Uterus (tissue), 3 donors: ENCODE measurements at regions not wholly inside any gene's neighbourhood (a gene's known extent, or its start where the extent isn't known, plus 50 kb on each side); places are given as distances from the start of the nearest gene placed in this dataset.

ENCODE experiments used
- DNase-seq, 2 donors: peaks; one replicate each; pipeline ENCODE4 v3.0.0-alpha.2; 2019 to 2020
- H3K27ac ChIP-seq, 2 donors: fragments of 200-600 bp; sonication (generic); 1 replicate in 1 of 2; 2 replicates in 1 of 2; pipeline ENCODE4 v1.5.1; 2016 to 2018
- H3K27me3 ChIP-seq, 2 donors: fragments of 200-600 bp; sonication (generic); one replicate each; pipeline ENCODE4 v1.5.1; 2018 to 2019; ENCODE audit warnings: control low read depth in 1 of 2
- H3K36me3 ChIP-seq, 2 donors: fragments of 200-600 bp; sonication (generic); one replicate each; pipeline ENCODE4 v1.5.1; 2019; ENCODE audit warnings: control low read depth in 1 of 2
- H3K4me1 ChIP-seq, 2 donors: fragments of 200-600 bp; sonication (generic); one replicate each; pipeline ENCODE4 v1.5.1; 2018 to 2019; ENCODE audit warnings: control low read depth in 1 of 2
- H3K4me3 ChIP-seq, 2 donors: fragments of 200-600 bp; sonication (generic); 1 replicate in 1 of 2; 2 replicates in 1 of 2; pipeline ENCODE4 v1.5.1; 2018 to 2019; ENCODE audit warnings: mild to moderate bottlenecking in 1 of 2
- H3K9me3 ChIP-seq, 2 donors: fragments of 200-600 bp; sonication (generic); one replicate each; pipeline ENCODE4 v1.5.1; 2019; ENCODE audit warnings: control low read depth in 1 of 2
- CTCF ChIP-seq, 4 experiments: fragments of 200-600 bp in 2 of 4; fragments of 450-650 bp in 2 of 4; sonication (generic) in 2 of 4; IDR thresholded peaks; one replicate each; pipeline ENCODE4 v1.5.1; 2016 to 2019; ENCODE audit warnings: antibody characterized with exemption in 4 of 4, mild to moderate bottlenecking in 2 of 4, moderate library complexity in 1 of 4
- POLR2A ChIP-seq, 2 donors: fragments of 450-650 bp; IDR thresholded peaks; one replicate each; pipeline ENCODE4 v1.6.1; 2016; ENCODE audit warnings: antibody characterized with exemption in 2 of 2, mild to moderate bottlenecking in 1 of 2, moderate library complexity in 1 of 2
- intact Hi-C: fragments of 100-400 bp; cut with DNase I; formaldehyde crosslinking; loops from one replicate; pipeline ENCODE4 v1.15.1; 2023; ENCODE audit warnings: low total_unique reads
- donor health status: DM: yes; HTN: yes; CAD: no.

DNA sequence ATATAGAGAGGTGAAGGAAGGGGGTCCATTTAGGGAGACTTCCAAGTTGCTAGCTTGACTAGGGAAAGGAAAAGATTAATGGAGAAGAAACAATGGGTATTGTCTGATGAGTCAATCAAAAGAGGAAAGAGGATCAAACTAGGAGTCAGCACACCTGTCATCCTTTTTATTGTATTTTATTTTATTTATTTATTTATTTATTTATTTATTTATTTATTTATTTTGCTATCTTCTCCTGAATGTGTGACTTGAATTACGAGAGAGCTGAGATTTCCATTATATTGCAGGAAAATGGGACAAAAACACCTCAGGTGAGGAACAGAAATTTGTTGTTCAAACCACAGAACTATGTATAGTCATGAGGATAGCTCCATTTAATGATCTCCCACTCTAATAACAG lies 58.9 kb downstream of the NUDT11 start:
- DNase-seq: no peak
- H3K27me3 ChIP-seq: no peaks in the 10 kb centered on the region

DNA sequence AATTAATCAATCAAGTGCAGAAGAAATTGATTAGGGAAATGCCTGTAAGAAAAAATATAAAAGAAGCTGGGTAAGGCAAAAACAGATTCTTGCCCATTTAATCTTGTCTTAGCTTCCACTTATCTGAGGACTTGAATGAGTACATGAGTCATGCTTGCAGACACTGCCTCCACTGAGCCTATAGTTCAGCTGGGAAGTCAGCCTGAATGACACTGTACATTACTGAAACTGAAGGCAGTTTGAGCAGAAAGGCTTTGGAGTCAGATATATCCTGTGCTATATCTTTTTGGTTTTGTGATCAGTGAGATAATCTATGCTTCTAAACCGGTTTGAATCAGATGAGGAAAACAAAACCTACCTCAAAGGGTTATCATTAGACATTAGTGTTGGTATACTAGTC lies 61.3 kb downstream of the NUDT11 start:
- no peaks in the 10 kb centered on the region for H3K4me1 ChIP-seq
- H3K27ac ChIP-seq: no peak overlapping the region
- TF ChIP-seq CTCF (IDR thresholded peaks at IDR 0.05) (no peak), POLR2A (IDR thresholded peaks at IDR 0.05) (no peak)
- no peaks in the 10 kb centered on the region for H3K27me3 ChIP-seq
- no peak overlapping the region for H3K4me3 ChIP-seq
- no peaks in the 10 kb centered on the region for H3K36me3 ChIP-seq
- no peak for DNase-seq
- no peaks in the 10 kb centered on the region for H3K9me3 ChIP-seq
- intact Hi-C loops: no loop called here

More for the DNA sequence above, 58.9 kb downstream of the NUDT11 start:
- Histone ChIP-seq H3K4me1 (no peaks in the 10 kb centered on the region), H3K27ac (no peak overlapping the region), H3K9me3 (no peaks in the 10 kb centered on the region), H3K4me3 (no peak overlapping the region), H3K36me3 (no peaks in the 10 kb centered on the region)
- intact Hi-C loops: no loop called here
- no peak for TF ChIP-seq CTCF (IDR thresholded peaks at IDR 0.05)
- no peak for TF ChIP-seq POLR2A (IDR thresholded peaks at IDR 0.05)

DNA sequence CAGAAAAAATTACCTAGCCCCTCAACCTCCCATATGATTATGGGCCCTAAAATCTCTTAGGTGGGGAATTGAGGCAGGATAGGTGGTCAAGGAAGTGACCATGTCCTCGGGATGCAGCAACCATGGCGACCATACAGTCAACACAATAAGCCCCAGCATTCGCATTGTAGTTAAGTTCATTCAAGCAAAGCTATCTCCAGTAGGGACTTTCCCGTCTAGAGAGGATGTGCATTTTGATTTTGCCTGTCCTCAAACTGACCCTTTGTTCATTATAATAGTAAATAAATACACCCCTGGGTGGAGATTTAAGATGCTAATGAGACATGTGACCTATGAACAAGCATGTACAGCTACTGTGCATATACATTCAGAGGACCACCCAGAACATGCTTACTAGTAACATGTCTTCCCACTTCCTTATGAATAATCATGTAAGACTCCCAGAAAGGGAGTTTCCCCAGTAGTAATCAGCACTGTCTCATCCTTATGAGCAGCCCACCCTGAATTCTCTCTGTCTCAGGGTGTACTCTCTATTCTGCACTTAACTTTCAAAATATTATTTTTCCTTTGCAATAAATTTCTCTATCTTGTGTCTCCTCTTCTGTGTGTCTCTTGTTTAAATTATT lies 74.3 kb downstream of the NUDT11 start:
- no peak for TF ChIP-seq CTCF (IDR thresholded peaks at IDR 0.05)
- TF ChIP-seq POLR2A (IDR thresholded peaks at IDR 0.05): no peak
- intact Hi-C loops: no loop called here
- Histone ChIP-seq H3K27ac (no peak overlapping the region), H3K27me3 (no peaks in the 10 kb centered on the region), H3K9me3 (no peaks in the 10 kb centered on the region), H3K4me1 (no peaks in the 10 kb centered on the region), H3K36me3 (no peaks in the 10 kb centered on the region), H3K4me3 (no peak overlapping the region)
- DNase-seq: no peak

GRCh38 chrX:51420610-51421009 lies 75.8 kb downstream of the NUDT11 start:
- Histone ChIP-seq H3K27me3 (no peaks in the 10 kb centered on the region), H3K4me3 (no peak overlapping the region), H3K4me1 (no peaks in the 10 kb centered on the region), H3K9me3 (no peaks in the 10 kb centered on the region), H3K36me3 (no peaks in the 10 kb centered on the region), H3K27ac (no peak overlapping the region)
- peak; percentile 37 to 71 (median 48) for TF ChIP-seq CTCF (IDR thresholded peaks at IDR 0.05)
- TF ChIP-seq POLR2A (IDR thresholded peaks at IDR 0.05): no peak
- intact Hi-C loops: no loop called here
- no peak for DNase-seq

- no peaks in the 10 kb centered on the region for H3K36me3 ChIP-seq
- TF ChIP-seq POLR2A (IDR thresholded peaks at IDR 0.05) (no peak), CTCF (IDR thresholded peaks at IDR 0.05) (no peak)
- H3K4me3 ChIP-seq: no peak overlapping the region
- no peaks in the 10 kb centered on the region for H3K4me1 ChIP-seq
- intact Hi-C loops: no loop called here
- H3K27me3 ChIP-seq: no peaks in the 10 kb centered on the region
- H3K27ac ChIP-seq: no peak overlapping the region
- no peaks in the 10 kb centered on the region for H3K9me3 ChIP-seq
- no peak for DNase-seq
These were observed 75.8 kb downstream of the NUDT10 start for GRCh38 chrX:51408462-51408861.
